22Rv1 (cell line): ENCODE measurements at regions not wholly inside any gene's neighbourhood (a gene's known extent, or its start where the extent isn't known, plus 50 kb on each side); places are given as distances from the start of the nearest gene placed in this dataset.

Source experiments
- CTCF ChIP-seq: fragments of 450-650 bp; IDR thresholded peaks from 2 replicates; pipeline ENCODE4 v1.5.1; 2017; ENCODE audit warnings: mild to moderate bottlenecking
- ZFX ChIP-seq: fragments of 450-650 bp; IDR thresholded peaks from 2 replicates; pipeline ENCODE4 v1.6.1; 2017; ENCODE audit warnings: antibody characterized with exemption, borderline replicate concordance

- no peak for TF ChIP-seq CTCF
- no peak for TF ChIP-seq ZFX
Observed at GRCh38 chr1:219788091-219788490, 140.3 kb downstream of the SLC30A10 start.
